SKM-1 (cell line): ENCODE measurements at regions not wholly inside any gene's neighbourhood (a gene's known extent, or its start where the extent isn't known, plus 50 kb on each side); places are given as distances from the start of the nearest gene placed in this dataset.
"Not testable (repeated sequence)": the region's sequence is repeated elsewhere in the genome, so short reads cannot be mapped to it uniquely, and the experiment has no call there.

ENCODE experiments used
- DNase-seq: peaks from one replicate; lab custom pipeline; 2025; ENCODE audit not compliant: unreplicated experiment; lab: John Stamatoyannopoulos, UW

GRCh38 chr2:75925331-75926024, 214.8 kb upstream of the GCFC2 start:
- DNase-seq: no peak

- DNase-seq: no peak
Measured at GRCh38 chr2:75922191-75922590, 211.5 kb upstream of the GCFC2 start.

GRCh38 chr2:75920859-75921551, 210.3 kb upstream of the GCFC2 start:
- no peak for DNase-seq

- no peak for DNase-seq
Measured at GRCh38 chr2:75915851-75916634, 205.3 kb upstream of the GCFC2 start.

GRCh38 chr2:75896779-75897366, 186.2 kb upstream of the GCFC2 start:
- peak; percentile 20 for DNase-seq

- no peak for DNase-seq
Measured at GRCh38 chr2:75894170-75894569, 183.5 kb upstream of the GCFC2 start.

- DNase-seq: no peak
Measured at GRCh38 chr2:75892490-75892889, 181.8 kb upstream of the GCFC2 start.

GRCh38 chr2:75882530-75882929, 171.8 kb upstream of the GCFC2 start:
- DNase-seq: no peak

- not testable (repeated sequence) for DNase-seq
Measured at GRCh38 chr2:75875606-75876005, 164.9 kb upstream of the GCFC2 start.

GRCh38 chr2:75871762-75872614, 161.3 kb upstream of the GCFC2 start:
- not testable (repeated sequence) for DNase-seq

- DNase-seq: no peak
Measured at GRCh38 chr2:75870651-75871137, 160.0 kb upstream of the GCFC2 start.

- no peak for DNase-seq
Measured at GRCh38 chr2:75870133-75870532, 159.4 kb upstream of the GCFC2 start.

- no peak for DNase-seq
Measured at GRCh38 chr2:75865702-75866101, 155.0 kb upstream of the GCFC2 start.

- no peak for DNase-seq
Measured at GRCh38 chr2:75865083-75865482, 154.4 kb upstream of the GCFC2 start.

GRCh38 chr2:75862547-75862946, 151.8 kb upstream of the GCFC2 start:
- DNase-seq: no peak

- no peak for DNase-seq
Measured at GRCh38 chr2:75853436-75853835, 142.7 kb upstream of the GCFC2 start.

- DNase-seq: no peak
Measured at GRCh38 chr2:75852639-75853038, 141.9 kb upstream of the GCFC2 start.

- DNase-seq: no peak
Measured at GRCh38 chr2:75846683-75847190, 136.0 kb upstream of the GCFC2 start.

- no peak for DNase-seq
Measured at GRCh38 chr2:75844651-75845050, 133.9 kb upstream of the GCFC2 start.

- not testable (repeated sequence) for DNase-seq
Measured at GRCh38 chr2:75834588-75834987, 123.9 kb upstream of the GCFC2 start.
